ENCODE measurements at regions not wholly inside any gene's neighbourhood (a gene's known extent, or its start where the extent isn't known, plus 50 kb on each side); places are given as distances from the start of the nearest gene placed in this dataset.

DNA sequence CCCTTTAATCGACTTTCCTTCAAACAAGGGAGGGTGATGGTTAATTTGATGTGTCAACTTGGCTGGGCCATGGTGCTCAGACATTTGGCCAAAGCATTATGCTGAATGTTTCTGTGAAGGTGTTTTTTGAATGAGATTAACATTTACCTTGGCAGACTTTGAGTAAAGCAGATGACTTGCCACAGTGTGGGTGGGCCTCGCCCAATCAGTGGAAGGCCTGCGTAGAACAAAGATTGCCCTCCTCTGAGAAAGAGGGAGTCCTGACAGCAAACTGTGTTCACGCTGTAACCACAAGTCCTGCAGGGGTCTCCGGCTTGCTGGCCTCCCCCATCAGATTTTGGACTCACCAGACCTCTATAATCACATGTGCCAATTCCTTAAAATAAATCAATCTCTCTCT lies 118.7 kb downstream of the SOX9 start:
- H3K27ac ChIP-seq (ENCODE audit: insufficient read depth, low read depth, low read length): no peak overlapping the region
- no peaks in the 10 kb centered on the region for H3K4me1 ChIP-seq (ENCODE audit: control insufficient read depth, extremely low read depth, insufficient read depth, low read length)
- no peaks in the 10 kb centered on the region for H3K27me3 ChIP-seq (ENCODE audit: control insufficient read depth in 2 of 2, insufficient read depth in 2 of 2, low read length in 2 of 2)
- ChIA-PET CTCF (no interaction called here), POLR2A (no interaction called here)
- no peaks in the 10 kb centered on the region for H4K20me1 ChIP-seq (replicated peaks; ENCODE audit: control insufficient read depth, extremely low read depth, insufficient read depth, low read length)
- H3K9me3 ChIP-seq (replicated peaks; ENCODE audit: control insufficient read depth, insufficient read depth, low read length): no peaks in the 10 kb centered on the region
- intact Hi-C loops (cut with micrococcal nuclease): no loop called here
- no peak overlapping the region for H3K9ac ChIP-seq (replicated peaks; ENCODE audit: extremely low read depth, insufficient read depth, low read length)
- DNase-seq (ENCODE audit: low read depth, low spot score): no peak
- H3K79me2 ChIP-seq (ENCODE audit: control insufficient read depth, insufficient read depth, low read length): no peaks in the 10 kb centered on the region
- no peak overlapping the region for H3K4me2 ChIP-seq (ENCODE audit: insufficient read depth, low read length)
- no peak for FAIRE-seq
- no peak overlapping the region for H3K4me3 ChIP-seq (replicated peaks in 1 of 3; ENCODE audit: insufficient read depth in 1 of 3, low read depth in 1 of 3, low read length in 3 of 3)
- H3K36me3 ChIP-seq (ENCODE audit: control insufficient read depth in 2 of 2, extremely low read depth in 1 of 2, insufficient read depth in 2 of 2, low read length in 2 of 2): no peaks in the 10 kb centered on the region
- no peaks in the 10 kb centered on the region for H3K9me1 ChIP-seq (replicated peaks; ENCODE audit: control insufficient read depth, extremely low read depth, insufficient read depth, low read length)
- BruUV-seq (replicated peaks): no TSS peak
- dilution Hi-C loops (cut with MboI; ENCODE audit: extremely low pct_ligation_motif_present, low sequenced_read_pairs): no loop called here
- no peak overlapping the region for H2AFZ ChIP-seq (ENCODE audit: low read depth, low read length)
- TF ChIP-seq POLR2A (IDR thresholded peaks at IDR 0.05; ENCODE audit: low read depth, low read length) (no peak), MYC (IDR thresholded peaks at IDR 0.05; ENCODE audit: low read depth, low read length) (no peak), POLR2AphosphoS5 (IDR thresholded peaks at IDR 0.05; ENCODE audit: insufficient read depth, low read depth, low read length) (no peak), JUN (IDR thresholded peaks at IDR 0.05; ENCODE audit: borderline replicate concordance, insufficient read depth, insufficient read length, low read depth) (no peak), EZH2 (IDR thresholded peaks at IDR 0.05; ENCODE audit: borderline replicate concordance, low read depth, low read length, severe bottlenecking) (no peak), FOS (IDR thresholded peaks at IDR 0.05; ENCODE audit: borderline replicate concordance, insufficient read depth, low read length) (no peak)

DNA sequence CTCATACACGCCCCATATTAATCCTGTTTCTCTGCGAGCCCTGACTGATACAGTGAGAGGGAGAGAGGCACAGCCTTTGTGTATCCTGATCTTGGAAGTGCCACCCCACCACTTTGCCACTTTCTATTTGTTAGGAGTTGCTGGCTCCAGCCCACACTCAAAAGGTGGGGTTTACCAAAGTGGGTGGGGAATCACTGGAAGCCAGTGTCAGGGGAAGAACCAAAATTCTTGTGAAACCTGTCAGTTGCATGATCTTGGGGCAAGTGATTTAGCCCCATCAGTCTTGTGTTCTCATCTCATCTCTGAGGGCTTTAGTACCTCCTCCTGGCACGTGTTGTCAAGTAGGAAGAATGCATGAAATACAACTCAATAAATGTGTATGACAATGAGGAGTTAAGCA lies 119.5 kb downstream of the SOX9 start:
- Histone ChIP-seq H2AFZ (ENCODE audit: low read depth, low read length) (no peak overlapping the region), H3K36me3 (ENCODE audit: control insufficient read depth in 2 of 2, extremely low read depth in 1 of 2, insufficient read depth in 2 of 2, low read length in 2 of 2) (no peaks in the 10 kb centered on the region), H3K9ac (replicated peaks; ENCODE audit: extremely low read depth, insufficient read depth, low read length) (no peak overlapping the region), H4K20me1 (replicated peaks; ENCODE audit: control insufficient read depth, extremely low read depth, insufficient read depth, low read length) (no peaks in the 10 kb centered on the region), H3K4me1 (ENCODE audit: control insufficient read depth, extremely low read depth, insufficient read depth, low read length) (no peaks in the 10 kb centered on the region), H3K27ac (ENCODE audit: insufficient read depth, low read depth, low read length) (no peak overlapping the region), H3K9me3 (replicated peaks; ENCODE audit: control insufficient read depth, insufficient read depth, low read length) (peaks cover 2% of the 10 kb centered on the region), H3K79me2 (ENCODE audit: control insufficient read depth, insufficient read depth, low read length) (no peaks in the 10 kb centered on the region), H3K4me3 (replicated peaks in 1 of 3; ENCODE audit: insufficient read depth in 1 of 3, low read depth in 1 of 3, low read length in 3 of 3) (no peak overlapping the region), H3K27me3 (ENCODE audit: control insufficient read depth in 2 of 2, insufficient read depth in 2 of 2, low read length in 2 of 2) (no peaks in the 10 kb centered on the region), H3K4me2 (ENCODE audit: insufficient read depth, low read length) (no peak overlapping the region), H3K9me1 (replicated peaks; ENCODE audit: control insufficient read depth, extremely low read depth, insufficient read depth, low read length) (no peaks in the 10 kb centered on the region)
- TF ChIP-seq, protein P1, sequence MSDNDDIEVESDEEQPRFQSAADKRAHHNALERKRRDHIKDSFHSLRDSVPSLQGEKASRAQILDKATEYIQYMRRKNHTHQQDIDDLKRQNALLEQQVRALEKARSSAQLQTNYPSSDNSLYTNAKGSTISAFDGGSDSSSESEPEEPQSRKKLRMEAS (IDR thresholded peaks at IDR 0.05; ENCODE audit: insufficient read depth, insufficient read length): no peak
- TF ChIP-seq POLR2AphosphoS5 (IDR thresholded peaks at IDR 0.05; ENCODE audit: insufficient read depth, low read depth, low read length) (no peak), POLR2A (IDR thresholded peaks at IDR 0.05; ENCODE audit: low read depth, low read length) (no peak), GATA2 (IDR thresholded peaks at IDR 0.05; ENCODE audit: insufficient read depth, insufficient read length, low read depth, low read length) (no peak), MYC (IDR thresholded peaks at IDR 0.05; ENCODE audit: low read depth, low read length) (no peak), JUN (IDR thresholded peaks at IDR 0.05; ENCODE audit: borderline replicate concordance, insufficient read depth, insufficient read length, low read depth) (no peak), EZH2 (IDR thresholded peaks at IDR 0.05; ENCODE audit: borderline replicate concordance, low read depth, low read length, severe bottlenecking) (no peak)
- FAIRE-seq (no peak), DNase-seq (ENCODE audit: low read depth, low spot score) (no peak)
- dilution Hi-C loops (cut with MboI; ENCODE audit: extremely low pct_ligation_motif_present, low sequenced_read_pairs) (no loop called here), intact Hi-C loops (cut with micrococcal nuclease) (no loop called here)
- BruUV-seq (replicated peaks): no TSS peak
- ChIA-PET POLR2A (no interaction called here), CTCF (no interaction called here)
